Fibroblast of lung (primary cell): ENCODE measurements at regions not wholly inside any gene's neighbourhood (a gene's known extent, or its start where the extent isn't known, plus 50 kb on each side); places are given as distances from the start of the nearest gene placed in this dataset.

ENCODE experiments used
- DNase-seq, 2 donors: peaks; one replicate each; pipeline versions ENCODE4 v3.0.0 to v3.0.0-alpha.2; 2010; ENCODE audit warnings: low read depth in 2 of 2
- H2AFZ ChIP-seq: 2 replicates; pipeline ENCODE4 v1.5.1; 2012; ENCODE audit warnings: low read length, control low read depth, inconsistent platforms
- H3K27ac ChIP-seq: 2 replicates; pipeline ENCODE4 v1.5.1; 2011; ENCODE audit warnings: low read length, control low read depth; ENCODE audit not compliant: insufficient read depth
- H3K27me3 ChIP-seq: 2 replicates; pipeline ENCODE4 v1.5.1; 2011; ENCODE audit warnings: mild to moderate bottlenecking, low read length; ENCODE audit not compliant: control insufficient read depth, insufficient read depth
- H3K36me3 ChIP-seq: 2 replicates; pipeline ENCODE4 v1.5.1; 2011; ENCODE audit warnings: low read length; ENCODE audit not compliant: control insufficient read depth, insufficient read depth
- H3K4me1 ChIP-seq: 2 replicates; pipeline ENCODE4 v1.5.1; 2011; ENCODE audit warnings: low read length; ENCODE audit not compliant: control insufficient read depth, insufficient read depth; ENCODE audit errors: extremely low read depth
- H3K4me2 ChIP-seq: 2 replicates; pipeline ENCODE4 v1.5.1; 2011; ENCODE audit warnings: low read length, control low read depth; ENCODE audit not compliant: insufficient read depth; ENCODE audit errors: extremely low read depth
- H3K4me3 ChIP-seq, 4 experiments: fragments of 200-600 bp in 1 of 4; sonication (generic) in 1 of 4; replicated peaks in 1 of 4; 2 replicates each; pipeline ENCODE4 v1.5.1; 2011 to 2016; ENCODE audit warnings: low read length in 4 of 4, low read depth in 3 of 4, mild to moderate bottlenecking in 3 of 4, control low read depth in 2 of 4, inconsistent platforms in 1 of 4, mixed read lengths in 1 of 4; ENCODE audit not compliant: insufficient read depth in 1 of 4; ENCODE audit errors: control extremely low read depth in 1 of 4
- H3K79me2 ChIP-seq: 2 replicates; pipeline ENCODE4 v1.5.1; 2012; ENCODE audit warnings: mild to moderate bottlenecking, low read length, inconsistent platforms; ENCODE audit not compliant: control insufficient read depth, insufficient read depth
- H3K9ac ChIP-seq: 2 replicates; pipeline ENCODE4 v1.5.1; 2011; ENCODE audit warnings: mild to moderate bottlenecking, low read length, control low read depth; ENCODE audit not compliant: insufficient read depth
- H3K9me3 ChIP-seq: 2 replicates; pipeline ENCODE4 v1.5.1; 2012; ENCODE audit warnings: low read depth, low read length; ENCODE audit not compliant: control insufficient read depth, insufficient read depth
- H4K20me1 ChIP-seq: 2 replicates; pipeline ENCODE4 v1.5.1; 2011; ENCODE audit warnings: low read length; ENCODE audit not compliant: control insufficient read depth, insufficient read depth; ENCODE audit errors: extremely low read depth
- EZH2 ChIP-seq: IDR thresholded peaks from 2 replicates; pipeline ENCODE4 v1.5.1; 2012; ENCODE audit warnings: low read length, control low read depth, mild to moderate bottlenecking; ENCODE audit errors: missing control alignments
- TF ChIP-seq, protein P1 (sequence below), 2 donors: IDR thresholded peaks in 1 of 2; conservative IDR thresholded peaks in 1 of 2; 1 replicate in 1 of 2; 2 replicates in 1 of 2; pipeline ENCODE4 v1.5.1; 2011 to 2012; ENCODE audit warnings: low read length in 2 of 2, control low read depth in 1 of 2, inconsistent platforms in 1 of 2, low read depth in 1 of 2, mild to moderate bottlenecking in 1 of 2

DNA sequence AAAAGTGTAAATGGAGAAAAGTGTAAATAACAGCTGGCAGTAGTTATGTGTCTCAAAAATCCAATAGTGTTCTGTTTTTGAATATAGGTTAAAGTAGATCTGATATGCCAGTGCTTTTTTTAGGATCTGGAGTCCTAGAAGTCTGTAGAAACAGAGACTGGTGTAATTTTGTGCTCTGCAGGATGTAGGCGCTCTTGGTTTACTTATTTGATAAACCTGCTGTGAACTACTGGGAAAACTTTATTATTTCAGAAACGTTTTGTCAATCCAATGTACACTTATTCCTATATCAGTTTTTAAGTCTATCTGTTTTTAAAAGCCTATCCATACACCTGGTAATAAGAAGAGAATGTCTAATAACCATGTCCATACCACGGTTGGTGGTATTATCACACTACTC is 530.8 kb upstream of the ZNF804A start:
- DNase-seq, result no peak
- H4K20me1 ChIP-seq, result no peaks in the 10 kb centered on the region
- no peaks in the 10 kb centered on the region for H3K27me3 ChIP-seq
- no peaks in the 10 kb centered on the region for H3K9me3 ChIP-seq
- no peak overlapping the region for H2AFZ ChIP-seq
- TF ChIP-seq, protein P1, sequence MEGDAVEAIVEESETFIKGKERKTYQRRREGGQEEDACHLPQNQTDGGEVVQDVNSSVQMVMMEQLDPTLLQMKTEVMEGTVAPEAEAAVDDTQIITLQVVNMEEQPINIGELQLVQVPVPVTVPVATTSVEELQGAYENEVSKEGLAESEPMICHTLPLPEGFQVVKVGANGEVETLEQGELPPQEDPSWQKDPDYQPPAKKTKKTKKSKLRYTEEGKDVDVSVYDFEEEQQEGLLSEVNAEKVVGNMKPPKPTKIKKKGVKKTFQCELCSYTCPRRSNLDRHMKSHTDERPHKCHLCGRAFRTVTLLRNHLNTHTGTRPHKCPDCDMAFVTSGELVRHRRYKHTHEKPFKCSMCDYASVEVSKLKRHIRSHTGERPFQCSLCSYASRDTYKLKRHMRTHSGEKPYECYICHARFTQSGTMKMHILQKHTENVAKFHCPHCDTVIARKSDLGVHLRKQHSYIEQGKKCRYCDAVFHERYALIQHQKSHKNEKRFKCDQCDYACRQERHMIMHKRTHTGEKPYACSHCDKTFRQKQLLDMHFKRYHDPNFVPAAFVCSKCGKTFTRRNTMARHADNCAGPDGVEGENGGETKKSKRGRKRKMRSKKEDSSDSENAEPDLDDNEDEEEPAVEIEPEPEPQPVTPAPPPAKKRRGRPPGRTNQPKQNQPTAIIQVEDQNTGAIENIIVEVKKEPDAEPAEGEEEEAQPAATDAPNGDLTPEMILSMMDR (conservative IDR thresholded peaks at IDR 0.05 in 1 of 2, IDR thresholded peaks at IDR 0.05 in 1 of 2; ENCODE audit: low read depth in 1 of 2, low read length in 2 of 2), result no peak
- TF ChIP-seq EZH2, result no peak
- H3K4me2 ChIP-seq, result no peak overlapping the region
- no peak overlapping the region for H3K4me3 ChIP-seq
- no peak overlapping the region for H3K27ac ChIP-seq
- no peak overlapping the region for H3K9ac ChIP-seq
- no peaks in the 10 kb centered on the region for H3K4me1 ChIP-seq
- no peaks in the 10 kb centered on the region for H3K36me3 ChIP-seq
- no peaks in the 10 kb centered on the region for H3K79me2 ChIP-seq

DNA sequence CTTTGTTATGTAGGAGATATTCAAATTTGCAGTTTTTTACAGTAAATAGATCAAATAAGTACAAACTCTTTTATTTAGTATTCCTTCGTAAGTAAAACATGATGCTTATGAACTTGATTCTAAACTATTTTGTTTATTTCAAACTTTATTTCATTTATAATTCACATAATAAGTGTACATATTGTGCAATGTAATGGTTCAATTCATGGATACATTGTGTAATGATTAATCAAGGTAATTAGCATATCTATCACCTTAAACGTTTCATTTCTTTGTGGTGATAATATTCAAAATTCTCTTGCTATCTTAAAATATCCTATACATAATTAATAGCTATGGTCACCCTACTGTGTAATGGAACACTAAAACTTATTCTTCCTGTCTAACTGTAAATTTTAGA is 525.9 kb upstream of the ZNF804A start:
- Histone ChIP-seq H3K27ac (no peak overlapping the region), H3K9me3 (no peaks in the 10 kb centered on the region), H3K27me3 (no peaks in the 10 kb centered on the region), H4K20me1 (no peaks in the 10 kb centered on the region), H3K79me2 (no peaks in the 10 kb centered on the region), H3K9ac (no peak overlapping the region), H3K4me2 (no peak overlapping the region), H3K4me1 (no peaks in the 10 kb centered on the region), H3K36me3 (no peaks in the 10 kb centered on the region), H2AFZ (no peak overlapping the region), H3K4me3 (no peak overlapping the region)
- no peak for DNase-seq
- TF ChIP-seq, protein P1 (conservative IDR thresholded peaks at IDR 0.05 in 1 of 2, IDR thresholded peaks at IDR 0.05 in 1 of 2; ENCODE audit: low read depth in 1 of 2, low read length in 2 of 2), result no peak

DNA sequence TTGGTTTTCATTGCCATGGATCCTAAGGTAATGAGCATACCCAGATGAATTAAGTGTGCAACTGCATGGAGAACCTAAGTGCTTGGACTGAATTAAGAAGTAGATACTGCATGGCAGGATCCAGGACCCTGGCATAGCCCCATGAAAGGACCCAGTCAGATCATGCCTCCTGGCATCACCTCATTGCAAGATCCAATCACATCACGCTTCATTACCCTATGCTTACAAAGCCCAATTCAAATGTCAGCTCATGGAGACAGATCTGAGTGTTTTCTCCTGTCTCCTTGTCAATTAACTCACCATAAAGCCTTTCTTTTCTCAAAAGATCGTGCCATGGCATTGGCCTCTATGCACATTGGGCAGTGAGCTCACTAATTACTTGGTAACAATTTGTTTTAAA is 519.8 kb upstream of the ZNF804A start:
- no peak overlapping the region for H3K27ac ChIP-seq
- no peak overlapping the region for H3K9ac ChIP-seq
- H4K20me1 ChIP-seq, result no peaks in the 10 kb centered on the region
- no peaks in the 10 kb centered on the region for H3K4me1 ChIP-seq
- DNase-seq, result no peak
- no peak overlapping the region for H3K4me2 ChIP-seq
- no peak for TF ChIP-seq EZH2
- TF ChIP-seq, protein P1 (conservative IDR thresholded peaks at IDR 0.05 in 1 of 2, IDR thresholded peaks at IDR 0.05 in 1 of 2; ENCODE audit: low read depth in 1 of 2, low read length in 2 of 2), result no peak
- no peaks in the 10 kb centered on the region for H3K36me3 ChIP-seq
- H3K9me3 ChIP-seq, result no peaks in the 10 kb centered on the region
- no peaks in the 10 kb centered on the region for H3K27me3 ChIP-seq
- H2AFZ ChIP-seq, result no peak overlapping the region
- no peaks in the 10 kb centered on the region for H3K79me2 ChIP-seq
- H3K4me3 ChIP-seq, result no peak overlapping the region
